Choroid plexus epithelial cell (primary cell): ENCODE measurements at regions not wholly inside any gene's neighbourhood (a gene's known extent, or its start where the extent isn't known, plus 50 kb on each side); places are given as distances from the start of the nearest gene placed in this dataset.

Source experiments
- DNase-seq: peaks from one replicate; pipeline ENCODE4 v3.0.0-alpha.2; 2010; ENCODE audit warnings: low read depth
- H3K4me3 ChIP-seq: 2 replicates; pipeline ENCODE4 v1.5.1; 2011; ENCODE audit warnings: low read depth, mild to moderate bottlenecking, control low read depth, low read length, moderate library complexity
- TF ChIP-seq, protein P1 (sequence below): conservative IDR thresholded peaks from 2 replicates; pipeline ENCODE4 v1.5.1; 2011; ENCODE audit warnings: low read depth, mild to moderate bottlenecking, control low read depth, inconsistent platforms, low read length, moderate library complexity

- no peak overlapping the region for H3K4me3 ChIP-seq
- DNase-seq, result no peak
- TF ChIP-seq, protein P1, sequence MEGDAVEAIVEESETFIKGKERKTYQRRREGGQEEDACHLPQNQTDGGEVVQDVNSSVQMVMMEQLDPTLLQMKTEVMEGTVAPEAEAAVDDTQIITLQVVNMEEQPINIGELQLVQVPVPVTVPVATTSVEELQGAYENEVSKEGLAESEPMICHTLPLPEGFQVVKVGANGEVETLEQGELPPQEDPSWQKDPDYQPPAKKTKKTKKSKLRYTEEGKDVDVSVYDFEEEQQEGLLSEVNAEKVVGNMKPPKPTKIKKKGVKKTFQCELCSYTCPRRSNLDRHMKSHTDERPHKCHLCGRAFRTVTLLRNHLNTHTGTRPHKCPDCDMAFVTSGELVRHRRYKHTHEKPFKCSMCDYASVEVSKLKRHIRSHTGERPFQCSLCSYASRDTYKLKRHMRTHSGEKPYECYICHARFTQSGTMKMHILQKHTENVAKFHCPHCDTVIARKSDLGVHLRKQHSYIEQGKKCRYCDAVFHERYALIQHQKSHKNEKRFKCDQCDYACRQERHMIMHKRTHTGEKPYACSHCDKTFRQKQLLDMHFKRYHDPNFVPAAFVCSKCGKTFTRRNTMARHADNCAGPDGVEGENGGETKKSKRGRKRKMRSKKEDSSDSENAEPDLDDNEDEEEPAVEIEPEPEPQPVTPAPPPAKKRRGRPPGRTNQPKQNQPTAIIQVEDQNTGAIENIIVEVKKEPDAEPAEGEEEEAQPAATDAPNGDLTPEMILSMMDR, result no peak
Measured at GRCh38 chr11:127255209-127255608, 254.6 kb upstream of the KIRREL3 start.

DNA sequence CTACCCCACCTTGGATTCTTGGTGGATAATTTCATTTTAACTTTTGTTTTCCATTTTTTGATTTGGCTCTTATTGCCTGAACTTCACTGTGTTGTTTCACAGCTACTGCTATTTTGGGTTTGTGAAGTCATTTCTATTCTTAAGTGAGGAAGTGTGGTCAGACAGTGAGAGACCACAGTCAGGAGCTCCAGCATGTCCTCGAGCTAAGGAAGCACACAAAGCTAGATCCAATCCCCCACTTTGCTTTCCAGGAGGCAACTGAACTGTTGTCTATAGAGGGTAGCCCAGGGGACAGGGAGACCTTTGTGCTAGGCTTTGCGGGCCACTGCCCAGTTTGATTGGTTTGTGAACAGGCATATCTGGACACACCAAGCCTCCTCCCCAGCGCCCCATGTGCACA lies 251.8 kb upstream of the KIRREL3 start:
- no peak for DNase-seq
- TF ChIP-seq, protein P1, result no peak

DNA sequence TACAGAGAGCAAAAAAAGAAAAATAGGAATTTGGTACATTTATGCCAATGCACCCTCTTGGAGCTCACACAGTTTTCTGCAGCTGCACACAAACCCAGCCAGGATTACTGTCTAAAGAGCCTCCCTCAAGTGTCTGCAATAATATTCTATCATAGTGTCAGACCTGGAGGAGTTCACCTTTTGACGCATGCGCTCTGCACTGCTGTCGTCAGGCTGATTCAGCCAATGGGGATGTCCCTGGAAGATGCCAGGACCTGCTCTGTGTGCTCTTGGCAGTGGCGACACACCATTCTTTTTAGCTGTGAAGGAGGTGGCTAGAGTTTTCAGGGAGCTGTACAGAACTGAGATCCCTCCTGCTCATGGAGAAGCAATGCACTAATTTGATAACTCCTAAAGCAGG lies 249.0 kb upstream of the KIRREL3 start:
- no peak overlapping the region for H3K4me3 ChIP-seq
- no peak for DNase-seq
- TF ChIP-seq, protein P1, result no peak

More for the DNA sequence above, 251.8 kb upstream of the KIRREL3 start:
- no peak overlapping the region for H3K4me3 ChIP-seq

- H3K4me3 ChIP-seq, result no peak overlapping the region
- DNase-seq, result no peak
- TF ChIP-seq, protein P1, result no peak
Measured at GRCh38 chr11:127248476-127248875, 247.9 kb upstream of the KIRREL3 start.

GRCh38 chr11:127247261-127247851 lies 246.8 kb upstream of the KIRREL3 start:
- no peak for DNase-seq
- TF ChIP-seq, protein P1, result no peak

GRCh38 chr11:127242676-127243075 lies 242.1 kb upstream of the KIRREL3 start:
- no peak overlapping the region for H3K4me3 ChIP-seq
- DNase-seq, result no peak
- TF ChIP-seq, protein P1, result no peak

More at GRCh38 chr11:127247261-127247851, 246.8 kb upstream of the KIRREL3 start:
- H3K4me3 ChIP-seq, result no peak overlapping the region

DNA sequence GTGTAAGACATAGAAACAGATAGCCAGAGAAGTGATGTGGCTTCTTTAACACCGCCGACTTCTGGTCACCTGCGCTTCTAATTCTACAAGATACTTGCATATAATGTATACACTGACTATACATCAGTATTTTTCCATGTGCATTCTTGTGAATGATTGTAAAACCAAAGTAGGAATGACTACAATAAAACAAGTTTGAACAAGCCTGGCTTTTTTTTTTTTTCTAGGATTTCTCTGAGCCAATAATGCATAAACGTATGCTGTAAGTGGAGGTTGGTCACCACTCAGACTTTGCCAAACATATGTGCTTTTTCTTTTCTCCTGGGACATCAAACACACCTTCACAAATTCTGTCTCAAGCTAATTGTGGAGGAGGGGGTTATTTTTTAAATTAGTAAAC lies 237.8 kb upstream of the KIRREL3 start:
- TF ChIP-seq, protein P1, result no peak
- DNase-seq, result no peak
- no peak overlapping the region for H3K4me3 ChIP-seq
